ENCODE measurements at regions not wholly inside any gene's neighbourhood (a gene's known extent, or its start where the extent isn't known, plus 50 kb on each side); places are given as distances from the start of the nearest gene placed in this dataset.
"Not testable (repeated sequence)": the region's sequence is repeated elsewhere in the genome, so short reads cannot be mapped to it uniquely, and the experiment has no call there.

DNA sequence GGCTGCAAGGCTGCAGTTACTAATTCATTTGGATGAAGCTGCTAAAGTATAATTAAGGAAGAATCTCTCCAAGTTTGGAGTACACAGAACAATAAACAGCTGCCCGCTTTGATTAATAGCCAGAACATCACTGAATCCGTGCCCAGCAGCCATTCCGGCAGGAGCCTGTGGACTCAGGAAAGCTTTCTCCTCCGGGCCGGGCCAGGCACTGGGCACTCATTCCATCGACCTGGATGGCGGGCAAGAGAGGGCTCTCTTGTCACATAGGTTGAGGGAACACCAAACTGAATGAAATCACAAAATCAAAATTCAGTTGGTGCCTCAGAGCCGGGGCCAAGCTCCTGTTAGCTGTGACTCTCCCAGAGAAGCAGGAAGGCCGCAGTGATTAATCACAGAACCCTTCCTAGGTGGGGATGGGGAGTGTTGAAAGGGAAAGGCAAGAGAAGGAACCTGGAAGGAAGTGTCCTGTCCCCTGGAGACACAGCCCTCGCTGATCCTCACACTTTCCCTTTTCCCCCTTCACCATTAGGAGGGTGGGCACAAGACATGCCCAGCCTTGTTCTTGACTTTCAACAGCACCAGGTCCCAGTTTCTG lies 306.7 kb downstream of the NPHP4 start:
- no peak for DNase-seq (ENCODE audit: low read depth)
- no peak overlapping the region for H3K4me3 ChIP-seq (ENCODE audit: low read depth, low read length)
- TF ChIP-seq CTCF (conservative IDR thresholded peaks at IDR 0.05; ENCODE audit: low read depth, low read length): no peak

DNA sequence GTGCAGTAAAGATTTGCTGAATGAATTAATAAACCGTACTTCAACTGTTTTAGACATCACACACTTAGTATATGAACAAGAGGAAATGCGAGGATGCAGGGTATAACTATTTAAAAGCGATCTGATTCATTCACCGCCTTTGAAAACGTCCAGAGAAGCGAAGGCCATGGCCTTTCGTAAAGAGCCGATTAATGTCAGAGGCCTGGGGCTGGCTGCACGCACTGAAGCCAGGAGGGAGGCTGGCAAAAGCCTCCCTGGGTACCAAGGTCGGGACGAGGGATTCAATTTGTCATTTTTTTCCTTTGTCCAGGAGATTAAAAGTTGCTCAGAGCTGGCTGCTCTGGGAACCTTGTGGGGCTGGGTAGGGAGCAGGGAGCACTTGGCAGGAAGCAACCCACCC lies 307.4 kb downstream of the NPHP4 start:
- TF ChIP-seq CTCF (conservative IDR thresholded peaks at IDR 0.05; ENCODE audit: low read depth, low read length): no peak
- no peak for DNase-seq (ENCODE audit: low read depth)
- no peak overlapping the region for H3K4me3 ChIP-seq (ENCODE audit: low read depth, low read length)

- no peak for TF ChIP-seq CTCF (conservative IDR thresholded peaks at IDR 0.05; ENCODE audit: low read depth, low read length)
- H3K4me3 ChIP-seq (ENCODE audit: low read depth, low read length): no peak overlapping the region
- DNase-seq (ENCODE audit: low read depth): no peak
Measured at GRCh38 chr1:5683446-5683845, 308.8 kb downstream of the NPHP4 start.

GRCh38 chr1:5682626-5683225 lies 309.5 kb downstream of the NPHP4 start:
- no peak for TF ChIP-seq CTCF (conservative IDR thresholded peaks at IDR 0.05; ENCODE audit: low read depth, low read length)
- H3K4me3 ChIP-seq (ENCODE audit: low read depth, low read length): no peak overlapping the region
- no peak for DNase-seq (ENCODE audit: low read depth)

- H3K4me3 ChIP-seq (ENCODE audit: low read depth, low read length): no peak overlapping the region
- DNase-seq (ENCODE audit: low read depth): no peak
- no peak for TF ChIP-seq CTCF (conservative IDR thresholded peaks at IDR 0.05; ENCODE audit: low read depth, low read length)
Measured at GRCh38 chr1:5681654-5682053, 310.6 kb downstream of the NPHP4 start.

DNA sequence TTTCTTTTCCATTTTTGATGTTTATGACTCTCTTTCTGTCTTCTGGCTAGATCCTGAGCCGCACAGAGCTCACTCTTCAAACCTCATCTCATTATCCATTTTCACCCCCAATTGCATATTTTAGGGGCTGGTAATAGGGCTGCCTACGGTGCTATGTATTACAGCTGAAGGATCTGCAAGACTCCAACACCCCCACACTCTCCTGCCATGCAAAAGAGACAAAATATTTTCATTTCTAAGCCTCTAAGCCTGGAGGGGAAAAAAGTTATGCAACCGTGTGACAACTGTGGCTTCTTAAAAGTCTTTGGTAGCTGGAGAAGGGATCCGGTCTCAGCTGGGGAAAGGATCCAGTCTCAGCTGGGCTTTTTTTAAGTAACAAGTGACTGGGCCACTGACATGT lies 311.6 kb downstream of the NPHP4 start:
- H3K4me3 ChIP-seq (ENCODE audit: low read depth, low read length): no peak overlapping the region
- DNase-seq (ENCODE audit: low read depth): no peak
- no peak for TF ChIP-seq CTCF (conservative IDR thresholded peaks at IDR 0.05; ENCODE audit: low read depth, low read length)

DNA sequence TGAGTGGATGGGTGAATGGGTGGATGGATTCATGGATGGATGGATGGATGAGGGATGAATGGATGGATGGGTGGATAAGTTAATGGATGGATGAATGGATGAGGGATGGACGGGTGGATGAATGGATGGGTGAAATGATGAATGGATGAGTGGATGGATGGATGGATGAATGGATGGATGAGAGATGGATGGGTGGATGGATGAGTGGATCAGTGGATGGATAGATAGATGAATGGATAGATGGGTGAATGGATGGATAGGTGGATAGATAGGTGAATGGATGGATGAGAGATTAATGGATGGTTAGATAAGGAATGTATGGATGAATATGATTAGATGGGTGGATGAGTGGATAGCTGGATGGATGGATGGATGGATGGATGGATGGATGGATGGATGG lies 313.5 kb downstream of the NPHP4 start:
- TF ChIP-seq CTCF (conservative IDR thresholded peaks at IDR 0.05; ENCODE audit: low read depth, low read length): no peak
- H3K4me3 ChIP-seq (ENCODE audit: low read depth, low read length): no peak overlapping the region
- no peak for DNase-seq (ENCODE audit: low read depth)

DNA sequence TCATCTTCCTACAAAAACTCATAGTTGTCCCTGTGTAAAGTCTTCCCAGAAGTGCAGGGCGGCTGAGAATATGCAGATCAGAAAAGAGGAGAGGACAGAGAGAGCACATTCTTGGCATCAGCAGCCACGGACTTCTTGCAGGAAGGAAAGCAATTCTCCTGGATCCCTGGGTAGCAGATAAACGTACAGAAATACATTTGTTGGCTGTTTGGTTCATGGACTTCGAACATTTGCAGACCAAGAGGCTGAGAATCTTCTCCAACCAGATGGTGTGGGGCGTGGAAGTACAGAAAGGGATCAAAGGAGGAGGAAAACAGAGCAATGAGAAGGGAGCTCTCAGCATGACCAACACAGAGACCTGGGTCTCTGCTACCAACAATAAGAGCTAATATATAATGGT lies 319.9 kb downstream of the NPHP4 start:
- not testable (repeated sequence) for DNase-seq (ENCODE audit: low read depth); H3K4me3 ChIP-seq (ENCODE audit: low read depth, low read length)

Measured in epithelial cell of proximal tubule (primary cell).